ENCODE measurements at regions not wholly inside any gene's neighbourhood (a gene's known extent, or its start where the extent isn't known, plus 50 kb on each side); places are given as distances from the start of the nearest gene placed in this dataset.

DNA sequence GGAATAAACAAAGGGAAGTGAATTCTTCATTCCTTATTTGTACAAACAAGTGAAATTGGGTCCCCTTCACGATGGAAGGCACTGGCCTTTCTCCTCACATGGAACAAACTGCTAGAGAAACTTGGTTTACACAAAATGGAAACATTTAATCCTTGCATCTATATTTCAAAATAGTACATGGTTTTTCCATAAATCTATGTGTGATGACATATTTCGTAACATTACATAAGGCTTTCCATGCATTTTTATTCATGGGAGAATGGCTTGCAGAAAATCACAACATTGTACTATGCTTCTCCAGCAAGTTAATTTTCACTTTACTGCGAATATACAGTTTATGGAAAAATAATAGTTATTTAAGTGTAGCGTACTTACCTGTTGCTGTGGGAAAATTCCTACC, 81.0 kb upstream of the CDIN1 start:
- DNase-seq (ENCODE audit: low spot score) = no peak
- no peak overlapping the region for H3K4me3 ChIP-seq
- no peaks in the 10 kb centered on the region for H3K9me3 ChIP-seq
- TF ChIP-seq CTCF (IDR thresholded peaks at IDR 0.05) = no peak
- no peaks in the 10 kb centered on the region for H3K4me1 ChIP-seq
- H3K27me3 ChIP-seq = no peaks in the 10 kb centered on the region
- H3K36me3 ChIP-seq = no peaks in the 10 kb centered on the region
- H3K27ac ChIP-seq = no peak overlapping the region

- no peak overlapping the region for H3K27ac ChIP-seq
- DNase-seq (ENCODE audit: low spot score) = no peak
- H3K4me1 ChIP-seq = no peaks in the 10 kb centered on the region
- no peak overlapping the region for H3K4me3 ChIP-seq
- no peaks in the 10 kb centered on the region for H3K36me3 ChIP-seq
- no peaks in the 10 kb centered on the region for H3K9me3 ChIP-seq
- no peaks in the 10 kb centered on the region for H3K27me3 ChIP-seq
- no peak for TF ChIP-seq CTCF (IDR thresholded peaks at IDR 0.05)
These were observed 80.5 kb upstream of the CDIN1 start for GRCh38 chr15:36498916-36499315.

GRCh38 chr15:36499412-36500389, 79.7 kb upstream of the CDIN1 start:
- Histone ChIP-seq H3K9me3 (no peaks in the 10 kb centered on the region), H3K4me3 (no peak overlapping the region), H3K27ac (no peak overlapping the region), H3K36me3 (no peaks in the 10 kb centered on the region), H3K27me3 (no peaks in the 10 kb centered on the region), H3K4me1 (no peaks in the 10 kb centered on the region)
- TF ChIP-seq CTCF (IDR thresholded peaks at IDR 0.05) = no peak
- DNase-seq (ENCODE audit: low spot score) = no peak

DNA sequence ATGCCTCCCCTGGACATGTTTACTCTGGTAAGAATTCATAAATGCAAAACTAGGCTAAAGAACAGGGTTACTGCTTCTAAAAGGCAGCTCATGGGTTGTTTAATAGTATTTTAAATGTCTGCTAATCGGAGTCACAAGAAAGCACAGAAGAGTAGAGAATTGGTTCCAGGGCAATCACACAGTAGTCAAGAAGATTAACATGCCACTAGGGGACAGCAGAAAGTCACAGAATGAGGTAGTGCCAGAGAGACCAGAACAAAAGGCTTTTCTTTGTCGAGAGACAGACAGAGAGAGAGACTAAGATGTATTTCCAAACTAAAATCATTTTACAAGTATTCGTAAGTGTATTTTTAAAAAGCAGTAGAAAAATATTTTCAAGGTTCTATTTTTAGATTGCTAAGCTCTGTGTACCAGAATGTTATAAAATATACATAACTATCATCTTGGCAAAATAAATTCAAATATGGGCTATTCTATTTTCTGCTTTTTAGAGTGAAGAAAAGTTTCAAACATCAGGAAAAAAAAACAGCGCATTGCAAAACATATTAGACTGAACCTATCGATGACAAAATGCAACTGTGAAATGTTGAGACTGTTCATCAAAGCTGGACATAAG, 78.3 kb upstream of the CDIN1 start:
- H3K27me3 ChIP-seq = no peaks in the 10 kb centered on the region
- H3K4me3 ChIP-seq = no peak overlapping the region
- DNase-seq (ENCODE audit: low spot score) = no peak

GRCh38 chr15:36502509-36502908, 76.9 kb upstream of the CDIN1 start:
- Histone ChIP-seq H3K9me3 (no peaks in the 10 kb centered on the region), H3K4me1 (no peaks in the 10 kb centered on the region), H3K36me3 (no peaks in the 10 kb centered on the region), H3K4me3 (no peak overlapping the region), H3K27ac (no peak overlapping the region), H3K27me3 (no peaks in the 10 kb centered on the region)
- DNase-seq (ENCODE audit: low spot score) = no peak
- no peak for TF ChIP-seq CTCF (IDR thresholded peaks at IDR 0.05)

More for the DNA sequence above, 78.3 kb upstream of the CDIN1 start:
- Histone ChIP-seq H3K9me3 (no peaks in the 10 kb centered on the region), H3K4me1 (no peaks in the 10 kb centered on the region), H3K36me3 (no peaks in the 10 kb centered on the region), H3K27ac (no peak overlapping the region)
- peak; percentile 55 to 75 for TF ChIP-seq CTCF (IDR thresholded peaks at IDR 0.05)

Data from right atrium auricular region (tissue), 2 donors.